ENCODE measurements at regions not wholly inside any gene's neighbourhood (a gene's known extent, or its start where the extent isn't known, plus 50 kb on each side); places are given as distances from the start of the nearest gene placed in this dataset.

GRCh38 chr17:71986886-71987285 lies 133.9 kb upstream of the SOX9 start:
- H3K36me3 Mint-ChIP-seq, result no peaks in the 10 kb centered on the region
- ATAC-seq (ENCODE audit: low read depth in 2 of 2) (no peak), DNase-seq (no peak)
- no peak overlapping the region for H3K27ac Mint-ChIP-seq
- H3K27me3 ChIP-seq (ENCODE audit: control insufficient read depth, insufficient read depth, low read length), result no peaks in the 10 kb centered on the region
- no peaks in the 10 kb centered on the region for H3K4me1 ChIP-seq (ENCODE audit: control insufficient read depth, insufficient read depth, low read length, poor library complexity, severe bottlenecking)
- H3K4me3 ChIP-seq (ENCODE audit: low read depth, low read length), result no peak overlapping the region
- no peaks in the 10 kb centered on the region for H3K9me3 ChIP-seq (ENCODE audit: control insufficient read depth in 2 of 2, low read length in 2 of 2)
- no peak overlapping the region for H3K4me3 Mint-ChIP-seq
- peaks cover 0 to 6% (median 2%) of the 10 kb centered on the region in 7 donors for H3K9me3 Mint-ChIP-seq
- H3K27ac ChIP-seq (ENCODE audit: insufficient read depth, low read length, poor library complexity, severe bottlenecking), result no peak overlapping the region
- no peaks in the 10 kb centered on the region for H3K36me3 ChIP-seq (ENCODE audit: control insufficient read depth, insufficient read depth, low read length)
- H3K27me3 Mint-ChIP-seq, result no peaks in the 10 kb centered on the region
- no peaks in the 10 kb centered on the region for H3K4me1 Mint-ChIP-seq

- Mint-ChIP-seq H3K4me3 (no peak overlapping the region), H3K36me3 (no peaks in the 10 kb centered on the region), H3K27me3 (no peaks in the 10 kb centered on the region), H3K27ac (no peak overlapping the region), H3K9me3 (peaks cover 0 to 4% (median 2%) of the 10 kb centered on the region in 7 donors), H3K4me1 (no peaks in the 10 kb centered on the region)
- Histone ChIP-seq H3K4me1 (ENCODE audit: control insufficient read depth, insufficient read depth, low read length, poor library complexity, severe bottlenecking) (no peaks in the 10 kb centered on the region), H3K36me3 (ENCODE audit: control insufficient read depth, insufficient read depth, low read length) (no peaks in the 10 kb centered on the region), H3K4me3 (ENCODE audit: low read depth, low read length) (no peak overlapping the region), H3K9me3 (ENCODE audit: control insufficient read depth in 2 of 2, low read length in 2 of 2) (no peaks in the 10 kb centered on the region), H3K27ac (ENCODE audit: insufficient read depth, low read length, poor library complexity, severe bottlenecking) (no peak overlapping the region), H3K27me3 (ENCODE audit: control insufficient read depth, insufficient read depth, low read length) (no peaks in the 10 kb centered on the region)
- DNase-seq, result no peak
- ATAC-seq (ENCODE audit: low read depth in 2 of 2), result no peak
Observed at GRCh38 chr17:71987634-71988033, 133.2 kb upstream of the SOX9 start.

- ATAC-seq (ENCODE audit: low read depth in 2 of 2), result no peak
- no peaks in the 10 kb centered on the region for H3K36me3 Mint-ChIP-seq
- Histone ChIP-seq H3K27ac (ENCODE audit: insufficient read depth, low read length, poor library complexity, severe bottlenecking) (no peak overlapping the region), H3K4me3 (ENCODE audit: low read depth, low read length) (no peak overlapping the region), H3K36me3 (ENCODE audit: control insufficient read depth, insufficient read depth, low read length) (no peaks in the 10 kb centered on the region), H3K9me3 (ENCODE audit: control insufficient read depth in 2 of 2, low read length in 2 of 2) (no peaks in the 10 kb centered on the region), H3K27me3 (ENCODE audit: control insufficient read depth, insufficient read depth, low read length) (no peaks in the 10 kb centered on the region), H3K4me1 (ENCODE audit: control insufficient read depth, insufficient read depth, low read length, poor library complexity, severe bottlenecking) (no peaks in the 10 kb centered on the region)
- H3K9me3 Mint-ChIP-seq, result peaks cover 0 to 4% (median 0%) of the 10 kb centered on the region in 7 donors
- DNase-seq, result no peak
- H3K27ac Mint-ChIP-seq, result no peak overlapping the region
- H3K4me3 Mint-ChIP-seq, result no peak overlapping the region
- H3K27me3 Mint-ChIP-seq, result no peaks in the 10 kb centered on the region
- H3K4me1 Mint-ChIP-seq, result no peaks in the 10 kb centered on the region
Observed at GRCh38 chr17:71989117-71989516, 131.7 kb upstream of the SOX9 start.

- no peak for ATAC-seq (ENCODE audit: low read depth in 2 of 2)
- Histone ChIP-seq H3K9me3 (ENCODE audit: control insufficient read depth in 2 of 2, low read length in 2 of 2) (no peaks in the 10 kb centered on the region), H3K27ac (ENCODE audit: insufficient read depth, low read length, poor library complexity, severe bottlenecking) (no peak overlapping the region), H3K4me1 (ENCODE audit: control insufficient read depth, insufficient read depth, low read length, poor library complexity, severe bottlenecking) (no peaks in the 10 kb centered on the region), H3K36me3 (ENCODE audit: control insufficient read depth, insufficient read depth, low read length) (no peaks in the 10 kb centered on the region), H3K27me3 (ENCODE audit: control insufficient read depth, insufficient read depth, low read length) (no peaks in the 10 kb centered on the region), H3K4me3 (ENCODE audit: low read depth, low read length) (no peak overlapping the region)
- DNase-seq, result no peak
- Mint-ChIP-seq H3K36me3 (no peaks in the 10 kb centered on the region), H3K4me1 (no peaks in the 10 kb centered on the region), H3K4me3 (no peak overlapping the region), H3K27ac (no peak overlapping the region), H3K27me3 (no peaks in the 10 kb centered on the region), H3K9me3 (peaks cover 0 to 4% (median 0%) of the 10 kb centered on the region in 7 donors)
Observed at GRCh38 chr17:71993363-71993762, 127.5 kb upstream of the SOX9 start.

GRCh38 chr17:71995590-71995989 lies 125.2 kb upstream of the SOX9 start:
- Mint-ChIP-seq H3K4me1 (no peaks in the 10 kb centered on the region), H3K9me3 (peaks cover 0 to 4% (median 0%) of the 10 kb centered on the region in 7 donors), H3K4me3 (no peak overlapping the region), H3K36me3 (no peaks in the 10 kb centered on the region), H3K27ac (no peak overlapping the region), H3K27me3 (no peaks in the 10 kb centered on the region)
- Histone ChIP-seq H3K27ac (ENCODE audit: insufficient read depth, low read length, poor library complexity, severe bottlenecking) (no peak overlapping the region), H3K36me3 (ENCODE audit: control insufficient read depth, insufficient read depth, low read length) (no peaks in the 10 kb centered on the region), H3K4me3 (ENCODE audit: low read depth, low read length) (no peak overlapping the region), H3K9me3 (ENCODE audit: control insufficient read depth in 2 of 2, low read length in 2 of 2) (no peaks in the 10 kb centered on the region), H3K4me1 (ENCODE audit: control insufficient read depth, insufficient read depth, low read length, poor library complexity, severe bottlenecking) (no peaks in the 10 kb centered on the region), H3K27me3 (ENCODE audit: control insufficient read depth, insufficient read depth, low read length) (no peaks in the 10 kb centered on the region)
- DNase-seq (no peak), ATAC-seq (ENCODE audit: low read depth in 2 of 2) (no peak)

- ATAC-seq (ENCODE audit: low read depth in 2 of 2) (no peak), DNase-seq (no peak)
- H3K36me3 ChIP-seq (ENCODE audit: control insufficient read depth, insufficient read depth, low read length), result no peaks in the 10 kb centered on the region
- Mint-ChIP-seq H3K27ac (no peak overlapping the region), H3K36me3 (no peaks in the 10 kb centered on the region), H3K27me3 (no peaks in the 10 kb centered on the region), H3K4me1 (no peaks in the 10 kb centered on the region), H3K9me3 (peaks cover 0 to 4% (median 0%) of the 10 kb centered on the region in 7 donors), H3K4me3 (no peak overlapping the region)
- H3K27ac ChIP-seq (ENCODE audit: insufficient read depth, low read length, poor library complexity, severe bottlenecking), result no peak overlapping the region
- no peak overlapping the region for H3K4me3 ChIP-seq (ENCODE audit: low read depth, low read length)
- no peaks in the 10 kb centered on the region for H3K9me3 ChIP-seq (ENCODE audit: control insufficient read depth in 2 of 2, low read length in 2 of 2)
- H3K27me3 ChIP-seq (ENCODE audit: control insufficient read depth, insufficient read depth, low read length), result no peaks in the 10 kb centered on the region
- H3K4me1 ChIP-seq (ENCODE audit: control insufficient read depth, insufficient read depth, low read length, poor library complexity, severe bottlenecking), result no peaks in the 10 kb centered on the region
Observed at GRCh38 chr17:72004011-72004427, 116.8 kb upstream of the SOX9 start.

GRCh38 chr17:72004611-72005331 lies 116.0 kb upstream of the SOX9 start:
- H3K4me1 ChIP-seq (ENCODE audit: control insufficient read depth, insufficient read depth, low read length, poor library complexity, severe bottlenecking), result no peaks in the 10 kb centered on the region
- Mint-ChIP-seq H3K4me1 (no peaks in the 10 kb centered on the region), H3K27ac (no peak overlapping the region), H3K27me3 (no peaks in the 10 kb centered on the region), H3K9me3 (peaks cover 0 to 4% (median 0%) of the 10 kb centered on the region in 7 donors), H3K4me3 (peak overlapping the region in 1 of 4 donors; percentile 29), H3K36me3 (no peaks in the 10 kb centered on the region)
- H3K36me3 ChIP-seq (ENCODE audit: control insufficient read depth, insufficient read depth, low read length), result no peaks in the 10 kb centered on the region
- no peak overlapping the region for H3K27ac ChIP-seq (ENCODE audit: insufficient read depth, low read length, poor library complexity, severe bottlenecking)
- no peak for ATAC-seq (ENCODE audit: low read depth in 2 of 2)
- no peak for DNase-seq
- H3K27me3 ChIP-seq (ENCODE audit: control insufficient read depth, insufficient read depth, low read length), result no peaks in the 10 kb centered on the region
- H3K4me3 ChIP-seq (ENCODE audit: low read depth, low read length), result no peak overlapping the region
- no peaks in the 10 kb centered on the region for H3K9me3 ChIP-seq (ENCODE audit: control insufficient read depth in 2 of 2, low read length in 2 of 2)
